ENCODE measurements at regions not wholly inside any gene's neighbourhood (a gene's known extent, or its start where the extent isn't known, plus 50 kb on each side); places are given as distances from the start of the nearest gene placed in this dataset.
"Not testable (repeated sequence)": the region's sequence is repeated elsewhere in the genome, so short reads cannot be mapped to it uniquely, and the experiment has no call there.

DNA sequence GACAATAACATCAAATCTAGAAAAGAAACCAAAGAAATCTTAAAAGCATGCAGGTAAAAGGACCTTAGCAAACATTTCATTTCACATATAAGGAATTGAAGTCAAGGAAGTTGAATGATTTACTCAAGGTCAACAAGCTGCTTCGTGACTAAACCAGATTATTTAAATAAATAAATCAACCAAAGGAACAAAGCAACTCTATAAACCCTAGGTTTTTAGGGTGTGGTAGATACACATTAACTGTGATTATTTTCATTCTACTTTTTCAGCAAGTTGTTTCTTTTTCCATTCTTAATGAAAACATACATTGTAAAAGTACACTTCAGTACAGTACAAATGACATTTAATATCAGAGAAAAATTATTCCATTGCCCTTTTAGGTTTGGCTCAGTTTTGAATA lies 382.0 kb upstream of the STEAP1 start:
- no peak for DNase-seq (ENCODE audit: low spot score)

- no peak for DNase-seq (ENCODE audit: low spot score)
These were observed 380.7 kb upstream of the STEAP1 start for GRCh38 chr7:89773611-89774010.

GRCh38 chr7:89775459-89775858 lies 378.8 kb upstream of the STEAP1 start:
- no peak for DNase-seq (ENCODE audit: low spot score)

DNA sequence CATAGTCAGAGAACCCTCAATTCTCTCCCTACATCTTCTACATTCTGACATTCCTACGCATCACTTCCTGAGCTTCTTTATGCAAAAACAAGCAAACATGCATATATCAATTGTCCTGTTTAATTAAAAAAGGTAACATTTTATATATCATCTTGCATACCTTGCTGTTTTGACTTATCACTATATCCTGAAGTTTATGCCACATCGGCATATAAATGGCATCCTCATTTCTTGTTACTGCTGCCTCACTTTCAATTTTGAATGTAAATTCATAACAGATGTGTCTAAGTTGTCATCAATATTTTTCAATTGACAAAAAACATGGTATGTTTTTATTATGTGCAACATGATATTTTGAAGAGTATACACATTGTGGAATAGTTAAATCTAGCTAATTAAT lies 377.3 kb upstream of the STEAP1 start:
- no peak for DNase-seq (ENCODE audit: low spot score)

DNA sequence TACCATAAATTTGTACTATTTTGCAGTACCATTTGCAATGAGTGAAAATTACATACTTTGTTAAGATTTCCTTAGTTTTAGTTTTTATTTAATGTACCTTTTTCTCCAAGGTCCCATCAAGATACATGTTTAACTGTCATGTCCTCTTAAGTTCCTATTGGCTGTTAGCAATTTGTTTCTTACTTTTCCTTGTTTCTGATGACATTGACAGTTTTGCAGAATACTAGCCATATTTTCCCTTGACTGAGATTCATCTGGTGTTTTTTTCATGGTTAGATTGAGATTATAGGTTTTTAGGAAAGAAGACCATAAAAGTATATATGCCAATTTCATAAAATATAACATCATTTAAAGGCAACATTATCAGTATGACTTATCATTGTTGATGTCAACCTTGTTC lies 376.8 kb upstream of the STEAP1 start:
- DNase-seq (ENCODE audit: low spot score), result no peak

DNA sequence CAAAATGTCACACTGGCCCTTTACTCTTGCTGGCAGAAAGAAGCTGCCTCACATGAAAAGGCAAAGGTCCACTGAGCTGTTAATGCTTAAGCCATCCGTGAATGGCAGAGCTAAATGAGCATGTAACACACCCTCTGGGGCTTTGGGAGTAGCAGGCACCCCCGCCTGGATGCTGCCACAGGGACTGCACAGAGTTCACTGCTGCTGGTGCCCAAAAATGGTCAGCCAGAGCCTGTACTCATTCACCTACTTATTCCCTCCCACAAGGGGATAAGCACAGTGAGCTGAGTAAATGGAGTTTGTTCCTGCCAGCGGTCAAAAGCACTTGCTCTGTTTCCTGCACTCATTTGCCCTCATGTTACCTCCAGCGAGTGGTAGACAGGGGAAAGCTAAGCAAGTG lies 374.0 kb upstream of the STEAP1 start:
- DNase-seq (ENCODE audit: low spot score), result no peak

- DNase-seq (ENCODE audit: low spot score), result no peak
These were observed 357.8 kb upstream of the STEAP1 start for GRCh38 chr7:89796481-89796880.

DNA sequence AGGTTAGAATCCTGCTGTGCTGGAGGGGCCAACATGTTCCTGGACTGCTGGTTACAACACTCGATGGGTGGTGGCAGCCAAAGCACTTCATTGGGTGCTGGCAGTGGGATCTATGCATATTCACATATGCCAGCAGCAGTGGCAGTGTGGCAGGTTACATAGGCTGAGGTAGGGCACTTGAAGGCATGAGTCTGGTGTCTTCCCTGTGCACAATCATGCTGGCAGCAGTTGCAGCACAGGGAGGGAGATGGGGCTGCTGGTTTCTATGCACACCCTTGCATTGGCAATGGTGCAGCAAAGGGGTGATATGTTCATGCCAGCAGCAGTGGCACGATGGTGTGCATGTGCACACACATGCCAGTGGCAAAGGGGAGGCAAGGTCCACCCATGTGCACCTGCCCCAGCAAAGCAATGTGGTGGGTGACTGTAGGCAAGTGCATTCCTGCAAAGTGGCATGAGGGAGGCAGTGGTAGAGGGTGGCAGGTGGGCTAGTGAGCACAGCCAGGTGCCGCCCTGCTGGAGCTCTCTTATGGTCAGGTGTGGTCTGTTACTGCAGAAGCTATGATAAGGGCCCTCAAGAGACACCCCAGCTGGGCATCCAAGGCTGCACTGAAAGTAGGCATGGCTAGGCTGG lies 356.2 kb upstream of the STEAP1 start:
- no peak for DNase-seq (ENCODE audit: low spot score)

- no peak for DNase-seq (ENCODE audit: low spot score)
These were observed 355.7 kb upstream of the STEAP1 start for GRCh38 chr7:89798599-89798996.

DNA sequence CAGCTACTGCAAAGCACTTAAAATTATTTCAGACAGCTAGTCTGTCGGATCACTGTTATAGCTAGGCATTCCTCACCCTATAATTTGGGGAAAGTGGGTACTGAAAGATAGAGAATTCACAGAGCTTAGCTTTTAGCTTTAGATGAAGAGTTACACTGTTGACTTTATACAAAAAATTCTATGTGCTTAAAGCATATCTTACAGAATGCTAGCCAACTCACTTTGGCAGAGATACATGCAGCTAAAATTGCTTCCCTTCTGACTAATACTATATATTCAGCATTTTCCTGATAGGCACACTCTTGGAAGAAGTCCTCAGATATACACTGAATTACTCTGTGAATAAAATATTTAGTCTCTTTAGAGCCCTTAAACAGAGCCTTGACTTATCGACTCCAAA lies 353.5 kb upstream of the STEAP1 start:
- no peak for DNase-seq (ENCODE audit: low spot score)

GRCh38 chr7:89809291-89809690 lies 345.0 kb upstream of the STEAP1 start:
- no peak for DNase-seq (ENCODE audit: low spot score)

- no peak for DNase-seq (ENCODE audit: low spot score)
These were observed 341.2 kb upstream of the STEAP1 start for GRCh38 chr7:89813081-89813480.

DNA sequence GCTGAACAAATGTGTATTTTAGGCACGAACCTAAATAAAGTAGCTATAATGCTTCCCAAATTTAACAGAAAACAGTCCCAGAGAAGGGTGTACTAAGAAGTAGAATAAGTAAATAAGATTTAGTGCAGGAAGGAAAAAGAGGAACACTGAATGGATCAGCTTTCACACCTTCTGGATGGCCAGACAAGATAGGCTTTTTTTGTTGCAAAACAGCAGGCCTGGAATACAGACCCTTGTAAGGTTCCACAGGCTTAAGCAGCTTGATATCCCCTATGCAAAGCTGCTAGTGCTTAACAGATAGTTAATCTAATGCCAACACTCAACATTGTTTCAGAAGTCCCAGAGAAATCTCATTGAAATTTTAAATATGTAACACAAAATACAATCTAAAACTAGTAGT lies 328.1 kb upstream of the STEAP1 start:
- DNase-seq (ENCODE audit: low spot score), result no peak

DNA sequence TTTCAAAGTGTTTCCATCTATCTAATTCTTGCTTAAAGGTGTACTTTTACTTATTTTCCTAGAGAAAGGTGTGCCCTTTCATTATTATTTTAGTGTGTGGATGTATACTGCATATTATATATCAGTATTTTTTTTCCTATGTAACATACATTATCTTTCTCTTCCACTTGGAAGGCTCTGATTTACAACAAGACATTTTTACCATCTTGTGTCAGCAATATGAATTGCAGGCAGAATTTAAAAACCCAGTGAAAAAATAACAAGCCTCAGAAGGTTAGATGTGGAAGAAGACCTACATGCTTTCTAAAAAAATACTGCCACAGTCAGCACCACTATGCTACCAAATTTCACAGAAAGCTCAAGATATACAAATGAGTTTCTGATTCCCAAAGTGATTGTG lies 327.7 kb upstream of the STEAP1 start:
- DNase-seq (ENCODE audit: low spot score), result no peak

DNA sequence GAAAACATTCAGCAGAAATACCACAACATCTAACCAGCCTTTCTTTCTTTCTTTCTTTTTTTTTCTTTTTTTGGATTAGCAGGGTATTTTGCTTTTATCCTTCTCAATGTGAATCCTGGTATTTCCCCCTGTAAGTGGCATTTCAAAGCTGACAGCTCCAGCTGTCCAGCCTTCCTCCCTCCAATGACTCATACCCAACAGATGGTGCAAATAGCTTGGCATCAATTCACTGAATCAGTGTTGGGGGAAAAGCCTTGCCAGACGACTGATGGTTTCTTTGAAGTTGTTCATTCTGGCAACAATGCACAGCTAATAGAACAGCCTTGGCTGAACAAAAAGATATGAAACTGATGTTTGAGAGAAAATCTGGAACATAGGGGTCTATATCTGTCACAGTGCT lies 316.8 kb upstream of the STEAP1 start:
- DNase-seq (ENCODE audit: low spot score), result no peak

GRCh38 chr7:89839329-89839728 lies 314.9 kb upstream of the STEAP1 start:
- no peak for DNase-seq (ENCODE audit: low spot score)

GRCh38 chr7:89845952-89846351 lies 308.3 kb upstream of the STEAP1 start:
- DNase-seq (ENCODE audit: low spot score), result no peak

DNA sequence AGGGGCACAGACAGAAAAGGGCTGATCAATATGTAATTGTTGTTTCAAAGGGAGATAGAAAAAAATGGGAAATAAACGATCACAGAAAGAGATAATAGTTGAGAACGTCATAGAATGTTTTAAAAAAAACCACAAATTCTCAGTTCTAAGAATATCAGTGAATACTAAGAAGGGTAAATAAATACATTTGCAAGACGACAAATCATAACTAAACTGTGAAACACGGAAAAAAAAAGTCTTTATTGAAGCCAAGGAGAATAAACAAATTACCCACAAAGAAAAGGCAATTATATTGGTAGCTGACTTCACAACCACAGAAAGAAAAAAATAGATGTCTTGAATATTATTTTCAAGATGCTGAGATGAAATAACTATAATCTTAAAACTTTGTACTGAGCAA lies 305.2 kb upstream of the STEAP1 start:
- DNase-seq (ENCODE audit: low spot score), result no peak

DNA sequence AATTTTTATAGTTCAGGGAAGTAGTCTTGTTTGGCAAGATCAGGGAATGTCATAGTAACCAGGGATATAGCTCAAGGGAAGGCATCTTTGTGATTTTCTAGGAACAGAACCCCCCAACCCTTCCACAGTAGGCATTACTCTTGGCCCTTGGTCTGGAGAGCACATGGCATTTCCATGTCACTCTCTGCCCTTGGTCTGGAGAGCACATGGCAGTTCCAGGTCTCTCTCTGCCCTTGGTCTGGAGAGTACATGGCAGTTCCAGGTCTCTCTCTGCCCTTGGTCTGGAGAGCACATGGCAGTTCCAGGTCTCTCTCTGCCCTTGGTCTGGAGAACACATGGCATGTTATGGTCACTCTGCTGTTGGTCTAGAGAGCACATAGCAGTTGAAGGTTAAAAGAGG lies 297.2 kb upstream of the STEAP1 start:
- DNase-seq (ENCODE audit: low spot score), result not testable (repeated sequence)

- DNase-seq (ENCODE audit: low spot score), result no peak
These were observed 296.5 kb upstream of the STEAP1 start for GRCh38 chr7:89857767-89858166.

DNA sequence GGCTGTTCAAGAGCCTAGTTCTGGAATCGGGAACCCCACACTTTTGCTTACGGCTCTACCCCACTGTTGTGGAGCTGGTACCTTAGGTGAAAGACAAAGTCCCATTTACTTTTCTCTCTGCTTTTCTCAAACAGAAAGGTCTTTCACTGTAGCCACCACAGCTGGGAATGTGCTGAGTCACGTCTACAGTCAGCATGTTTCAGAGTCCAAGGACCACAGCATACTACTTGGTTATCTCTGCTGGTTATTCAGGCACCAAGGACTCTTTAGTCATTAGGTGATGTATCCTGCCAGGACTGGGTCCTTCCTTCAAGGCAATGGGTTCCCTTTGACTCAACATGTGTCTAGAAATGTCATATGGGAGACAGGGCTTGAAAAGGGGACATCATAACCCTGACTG lies 266.8 kb upstream of the STEAP1 start:
- DNase-seq (ENCODE audit: low spot score), result no peak

DNA sequence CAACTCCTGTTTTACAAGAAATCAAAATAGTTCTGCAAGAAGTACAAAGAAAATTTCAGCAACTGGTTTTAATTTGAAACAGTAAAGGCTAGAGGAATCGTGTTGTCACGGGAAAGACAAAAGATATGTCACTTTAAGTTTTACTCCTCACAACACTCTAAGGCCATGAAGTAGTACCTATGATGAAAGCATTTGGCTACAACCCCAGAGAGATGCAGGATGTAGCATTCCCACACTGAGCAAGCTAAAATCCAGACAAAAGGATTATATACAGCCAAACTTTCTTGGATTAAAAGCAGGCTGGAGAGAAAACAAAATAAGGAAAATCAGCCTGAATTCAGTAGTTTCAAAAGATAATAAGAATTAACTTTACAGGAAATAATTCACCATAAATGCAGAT lies 245.5 kb upstream of the STEAP1 start:
- no peak for DNase-seq (ENCODE audit: low spot score)

- DNase-seq (ENCODE audit: low spot score), result no peak
These were observed 239.6 kb upstream of the STEAP1 start for GRCh38 chr7:89914711-89915110.

GRCh38 chr7:89926194-89926593 lies 228.1 kb upstream of the STEAP1 start:
- no peak for DNase-seq (ENCODE audit: low spot score)

DNA sequence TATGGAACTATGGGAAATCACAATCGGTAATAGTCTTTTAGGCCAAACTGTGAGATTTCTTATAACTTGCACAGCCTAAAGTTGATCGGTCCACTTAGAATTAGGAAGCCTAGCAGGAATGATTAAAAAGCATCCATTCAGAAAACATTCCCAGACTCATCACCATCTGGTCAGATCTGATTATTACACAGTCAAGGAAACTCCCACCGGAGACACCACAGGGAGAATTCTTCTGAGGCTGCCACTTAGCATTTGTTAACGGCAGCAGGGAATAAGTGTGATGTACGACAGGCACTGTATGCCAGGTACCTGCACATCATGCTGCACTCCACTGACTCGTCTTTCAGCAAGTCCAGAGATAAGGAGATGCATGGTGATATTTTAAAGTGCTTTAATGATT lies 227.6 kb upstream of the STEAP1 start:
- DNase-seq (ENCODE audit: low spot score), result no peak
